GM12872 (cell line): ENCODE measurements at regions not wholly inside any gene's neighbourhood (a gene's known extent, or its start where the extent isn't known, plus 50 kb on each side); places are given as distances from the start of the nearest gene placed in this dataset.

ENCODE experiments used
- TF ChIP-seq, protein P1 (sequence below): IDR thresholded peaks from 3 replicates; pipeline ENCODE4 v1.5.1; 2011; ENCODE audit warnings: low read depth, mild to moderate bottlenecking, low read length, moderate library complexity; ENCODE audit not compliant: insufficient read depth

DNA sequence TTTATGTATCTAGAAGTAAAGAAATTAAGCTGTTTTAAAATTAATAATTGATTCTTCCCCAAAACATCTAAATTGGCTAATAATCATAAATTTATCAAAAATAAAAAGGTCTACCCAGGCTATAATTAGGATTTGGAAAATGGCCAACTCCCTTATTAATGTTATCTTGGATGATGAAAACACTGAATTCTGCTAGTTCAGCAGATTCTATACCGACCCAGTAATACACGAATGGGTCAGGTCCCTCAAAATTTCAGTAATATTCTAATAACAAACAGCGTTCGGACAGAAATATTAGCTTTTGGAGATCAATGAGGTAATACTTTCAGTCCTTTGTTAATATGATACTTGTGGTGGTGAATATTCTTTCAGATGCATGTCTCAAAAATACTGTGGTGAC is 360.7 kb upstream of the MGMT start:
- TF ChIP-seq, protein P1, sequence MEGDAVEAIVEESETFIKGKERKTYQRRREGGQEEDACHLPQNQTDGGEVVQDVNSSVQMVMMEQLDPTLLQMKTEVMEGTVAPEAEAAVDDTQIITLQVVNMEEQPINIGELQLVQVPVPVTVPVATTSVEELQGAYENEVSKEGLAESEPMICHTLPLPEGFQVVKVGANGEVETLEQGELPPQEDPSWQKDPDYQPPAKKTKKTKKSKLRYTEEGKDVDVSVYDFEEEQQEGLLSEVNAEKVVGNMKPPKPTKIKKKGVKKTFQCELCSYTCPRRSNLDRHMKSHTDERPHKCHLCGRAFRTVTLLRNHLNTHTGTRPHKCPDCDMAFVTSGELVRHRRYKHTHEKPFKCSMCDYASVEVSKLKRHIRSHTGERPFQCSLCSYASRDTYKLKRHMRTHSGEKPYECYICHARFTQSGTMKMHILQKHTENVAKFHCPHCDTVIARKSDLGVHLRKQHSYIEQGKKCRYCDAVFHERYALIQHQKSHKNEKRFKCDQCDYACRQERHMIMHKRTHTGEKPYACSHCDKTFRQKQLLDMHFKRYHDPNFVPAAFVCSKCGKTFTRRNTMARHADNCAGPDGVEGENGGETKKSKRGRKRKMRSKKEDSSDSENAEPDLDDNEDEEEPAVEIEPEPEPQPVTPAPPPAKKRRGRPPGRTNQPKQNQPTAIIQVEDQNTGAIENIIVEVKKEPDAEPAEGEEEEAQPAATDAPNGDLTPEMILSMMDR, result no peak

DNA sequence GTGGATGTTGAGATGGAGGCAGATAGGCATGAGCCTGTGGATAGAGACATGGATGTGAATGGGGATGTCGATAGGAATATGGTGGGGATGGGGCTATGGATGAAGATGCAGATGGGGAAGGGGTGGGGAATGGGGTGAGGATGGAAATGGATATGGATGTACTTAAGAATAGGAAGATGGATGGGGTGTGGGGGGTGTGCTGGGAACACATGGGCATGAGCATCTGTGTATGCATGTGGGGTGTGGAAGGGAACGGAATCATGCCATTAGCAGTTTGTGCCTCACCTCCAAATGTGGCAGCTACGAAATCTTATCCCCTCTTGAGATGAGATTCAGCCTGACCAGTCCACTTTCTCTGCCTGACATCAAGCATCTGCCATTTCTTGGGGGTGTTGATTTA is 359.5 kb upstream of the MGMT start:
- TF ChIP-seq, protein P1, result no peak

GRCh38 chr10:129108378-129108777 is 358.7 kb upstream of the MGMT start:
- TF ChIP-seq, protein P1, result no peak

- TF ChIP-seq, protein P1, result no peak
Measured at GRCh38 chr10:129108994-129109393, 358.0 kb upstream of the MGMT start.

DNA sequence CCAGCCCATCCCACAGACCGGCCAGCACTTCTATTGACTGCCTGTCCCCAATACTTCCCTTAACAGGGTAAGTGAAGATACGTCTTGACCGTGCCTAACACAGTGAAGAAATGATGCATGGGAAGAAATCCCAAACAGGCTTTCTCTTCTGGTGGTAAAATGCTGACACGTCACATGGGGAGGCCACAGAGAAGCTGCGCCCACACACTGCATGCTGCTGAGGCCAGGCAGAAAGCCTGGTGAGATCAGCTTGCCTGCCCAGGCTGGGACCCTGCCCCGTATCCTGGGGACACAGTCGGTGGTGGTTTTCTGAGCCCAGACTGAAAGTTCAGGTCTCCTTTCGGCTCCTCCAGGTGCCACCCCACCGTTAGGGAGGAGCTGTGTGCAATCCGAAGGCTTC is 356.3 kb upstream of the MGMT start:
- TF ChIP-seq, protein P1, result no peak

- TF ChIP-seq, protein P1, result no peak
Measured at GRCh38 chr10:129111922-129112321, 355.1 kb upstream of the MGMT start.

- TF ChIP-seq, protein P1, result no peak
Measured at GRCh38 chr10:129114588-129114987, 352.5 kb upstream of the MGMT start.

GRCh38 chr10:129116371-129116770 is 350.7 kb upstream of the MGMT start:
- TF ChIP-seq, protein P1, result no peak
